Medulla oblongata (tissue), 1 donor: ENCODE measurements at regions not wholly inside any gene's neighbourhood (a gene's known extent, or its start where the extent isn't known, plus 50 kb on each side); places are given as distances from the start of the nearest gene placed in this dataset.
A peak's percentile ranks its signal among the peaks of the same experiment; 100 is the strongest.
"Not testable (repeated sequence)": the region's sequence is repeated elsewhere in the genome, so short reads cannot be mapped to it uniquely, and the experiment has no call there.

Source experiments
- DNase-seq: peaks from one replicate; pipeline ENCODE4 v3.0.0-alpha.2; 2015; ENCODE audit errors: extremely low spot score

- DNase-seq, result no peak
These were observed 111.6 kb upstream of the ESRRB start for GRCh38 chr14:76264384-76264783.

- peak; percentile 63 for DNase-seq
These were observed 108.5 kb upstream of the ESRRB start for GRCh38 chr14:76267322-76268046.

GRCh38 chr14:76268047-76268431 lies 107.9 kb upstream of the ESRRB start:
- no peak for DNase-seq

GRCh38 chr14:76268700-76269099 lies 107.2 kb upstream of the ESRRB start:
- no peak for DNase-seq

- no peak for DNase-seq
These were observed 104.7 kb upstream of the ESRRB start for GRCh38 chr14:76271041-76271755.

GRCh38 chr14:76272349-76272748 lies 103.6 kb upstream of the ESRRB start:
- no peak for DNase-seq

- no peak for DNase-seq
These were observed 103.2 kb upstream of the ESRRB start for GRCh38 chr14:76272774-76273173.

GRCh38 chr14:76273346-76273745 lies 102.6 kb upstream of the ESRRB start:
- DNase-seq, result no peak

GRCh38 chr14:76274324-76274723 lies 101.6 kb upstream of the ESRRB start:
- DNase-seq, result no peak

- DNase-seq, result no peak
These were observed 98.3 kb upstream of the ESRRB start for GRCh38 chr14:76277586-76278130.

GRCh38 chr14:76280221-76280620 lies 95.7 kb upstream of the ESRRB start:
- DNase-seq, result no peak

- no peak for DNase-seq
These were observed 93.4 kb upstream of the ESRRB start for GRCh38 chr14:76282581-76282980.

- DNase-seq, result no peak
These were observed 88.9 kb upstream of the ESRRB start for GRCh38 chr14:76287063-76287462.

GRCh38 chr14:76289276-76289675 lies 86.7 kb upstream of the ESRRB start:
- no peak for DNase-seq

GRCh38 chr14:76292561-76292960 lies 83.4 kb upstream of the ESRRB start:
- DNase-seq, result no peak

- DNase-seq, result no peak
These were observed 82.7 kb upstream of the ESRRB start for GRCh38 chr14:76293221-76293620.

- no peak for DNase-seq
These were observed 82.0 kb upstream of the ESRRB start for GRCh38 chr14:76293923-76294322.

- no peak for DNase-seq
These were observed 81.1 kb upstream of the ESRRB start for GRCh38 chr14:76294876-76295275.

GRCh38 chr14:76298896-76299295 lies 77.0 kb upstream of the ESRRB start:
- no peak for DNase-seq

- DNase-seq, result not testable (repeated sequence)
These were observed 72.7 kb upstream of the ESRRB start for GRCh38 chr14:76303188-76303587.

GRCh38 chr14:76304536-76305267 lies 71.2 kb upstream of the ESRRB start:
- DNase-seq, result no peak

- DNase-seq, result no peak
These were observed 70.6 kb upstream of the ESRRB start for GRCh38 chr14:76305268-76305826.
